IPS-20b (cell line): ENCODE measurements at regions not wholly inside any gene's neighbourhood (a gene's known extent, or its start where the extent isn't known, plus 50 kb on each side); places are given as distances from the start of the nearest gene placed in this dataset.

Source experiments
- H3K27ac ChIP-seq: one replicate; pipeline ENCODE4 v1.5.1; 2013; ENCODE audit warnings: low read length
- H3K27me3 ChIP-seq: 2 replicates; pipeline ENCODE4 v1.6.1; 2013; ENCODE audit warnings: mild to moderate bottlenecking, low read length, inconsistent platforms; ENCODE audit not compliant: insufficient read depth
- H3K36me3 ChIP-seq: 2 replicates; pipeline ENCODE4 v1.6.1; 2013; ENCODE audit warnings: low read depth, mild to moderate bottlenecking, inconsistent platforms, low read length, moderate library complexity; ENCODE audit not compliant: insufficient read depth
- H3K4me1 ChIP-seq: 2 replicates; pipeline ENCODE4 v1.6.1; 2013; ENCODE audit warnings: mild to moderate bottlenecking, control low read depth, inconsistent platforms, low read length, moderate library complexity; ENCODE audit not compliant: insufficient read depth
- H3K4me3 ChIP-seq: 2 replicates; pipeline ENCODE4 v1.5.1; 2013; ENCODE audit warnings: mild to moderate bottlenecking, low read length, inconsistent platforms
- H3K9ac ChIP-seq: 2 replicates; pipeline ENCODE4 v1.6.1; 2013; ENCODE audit warnings: low read depth, mild to moderate bottlenecking, inconsistent platforms, low read length, moderate library complexity
- H3K9me3 ChIP-seq: 2 replicates; pipeline ENCODE4 v1.6.1; 2013; ENCODE audit warnings: mild to moderate bottlenecking, low read depth, low read length, inconsistent platforms; ENCODE audit not compliant: insufficient read depth

DNA sequence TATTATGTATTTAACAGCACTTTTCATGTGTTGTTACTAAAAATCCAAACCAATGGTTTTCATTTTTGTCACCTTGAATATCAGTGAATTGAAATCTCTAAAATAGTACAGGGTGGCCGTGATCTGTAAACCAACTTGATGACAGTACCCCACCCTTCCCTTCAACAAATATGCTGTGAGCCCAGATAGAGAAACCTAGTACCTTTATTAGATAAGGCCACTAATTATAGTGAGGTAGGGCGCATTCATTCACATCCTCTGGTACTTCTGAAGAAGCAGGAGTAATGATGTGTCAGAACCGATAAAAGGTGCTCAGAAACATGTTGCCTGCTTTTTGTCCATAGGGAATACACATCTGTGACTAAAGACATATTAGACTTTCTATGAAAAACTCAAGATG, 409.5 kb downstream of the GJA1 start:
- Histone ChIP-seq H3K27me3 (no peaks in the 10 kb centered on the region), H3K4me3 (no peak overlapping the region), H3K9me3 (no peaks in the 10 kb centered on the region), H3K27ac (no peak overlapping the region), H3K36me3 (no peaks in the 10 kb centered on the region), H3K4me1 (peaks cover 7% of the 10 kb centered on the region; the same call in 1 of the 2 replicates), H3K9ac (no peak overlapping the region)

DNA sequence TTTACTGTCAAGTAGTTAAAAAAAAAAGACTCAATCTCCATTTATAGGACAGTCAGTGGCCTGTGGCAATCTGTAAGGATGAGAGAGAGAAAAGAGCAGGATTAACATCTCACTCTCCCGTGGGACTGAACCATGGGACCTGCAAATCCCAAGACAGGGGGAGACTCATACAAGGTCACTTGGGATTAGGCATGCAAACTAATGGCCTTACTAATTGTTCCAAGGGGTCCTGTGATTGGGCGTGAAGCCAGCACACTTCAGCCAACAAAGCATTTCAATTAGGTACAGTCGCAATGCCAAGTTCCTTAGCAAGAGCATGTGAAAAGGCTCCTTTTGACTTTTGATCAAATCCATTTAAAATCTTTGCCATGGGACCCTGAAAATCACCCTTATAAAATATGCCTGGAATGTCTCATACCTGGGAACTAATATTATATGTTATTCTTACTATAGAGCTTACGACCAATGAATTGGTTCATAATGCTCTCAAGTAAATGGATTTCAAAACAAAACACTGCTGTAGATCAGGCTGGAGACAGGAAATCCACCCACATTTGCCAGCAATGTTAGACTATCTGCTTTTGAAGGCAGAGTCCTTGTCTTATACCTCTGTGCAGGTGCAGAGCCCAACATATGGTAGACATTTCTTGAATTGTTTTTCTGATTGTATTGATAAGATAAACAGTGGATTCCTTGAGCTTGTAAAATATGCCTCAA, 412.5 kb downstream of the GJA1 start:
- Histone ChIP-seq H3K36me3 (no peaks in the 10 kb centered on the region), H3K9me3 (no peaks in the 10 kb centered on the region), H3K4me3 (no peak overlapping the region), H3K9ac (no peak overlapping the region), H3K4me1 (peaks cover 16% of the 10 kb centered on the region; the same call in 1 of the 2 replicates), H3K27me3 (no peaks in the 10 kb centered on the region), H3K27ac (no peak overlapping the region)

- Histone ChIP-seq H3K27ac (no peak overlapping the region), H3K9ac (no peak overlapping the region), H3K27me3 (no peaks in the 10 kb centered on the region), H3K4me3 (no peak overlapping the region), H3K36me3 (no peaks in the 10 kb centered on the region), H3K4me1 (peaks cover 16% of the 10 kb centered on the region; the same call in 1 of the 2 replicates), H3K9me3 (0 out of 2 replicates have a peak, but pooled peaks cover 4% of the 10 kb centered on the region)
Measured at GRCh38 chr6:121848523-121849255, 413.2 kb downstream of the GJA1 start.

- no peak overlapping the region for H3K4me3 ChIP-seq
- peaks cover 22% of the 10 kb centered on the region; the same call in 1 of the 2 replicates for H3K4me1 ChIP-seq
- no peak overlapping the region for H3K9ac ChIP-seq
- no peak overlapping the region for H3K27ac ChIP-seq
- no peaks in the 10 kb centered on the region for H3K36me3 ChIP-seq
- H3K27me3 ChIP-seq: no peaks in the 10 kb centered on the region
- 0 out of 2 replicates have a peak, but pooled peaks cover 4% of the 10 kb centered on the region for H3K9me3 ChIP-seq
Measured at GRCh38 chr6:121849477-121849876, 414.0 kb downstream of the GJA1 start.

GRCh38 chr6:121851056-121851455, 415.6 kb downstream of the GJA1 start:
- H3K4me3 ChIP-seq: no peak overlapping the region
- H3K36me3 ChIP-seq: no peaks in the 10 kb centered on the region
- H3K4me1 ChIP-seq: peaks cover 22% of the 10 kb centered on the region; the same call in 1 of the 2 replicates
- no peak overlapping the region; the same call in 1 of the 2 replicates for H3K9ac ChIP-seq
- 0 out of 2 replicates have a peak, but pooled peaks cover 4% of the 10 kb centered on the region for H3K9me3 ChIP-seq
- H3K27me3 ChIP-seq: no peaks in the 10 kb centered on the region
- no peak overlapping the region for H3K27ac ChIP-seq

GRCh38 chr6:121853686-121854085, 418.2 kb downstream of the GJA1 start:
- Histone ChIP-seq H3K4me1 (peaks cover 15% of the 10 kb centered on the region; the same call in 1 of the 2 replicates), H3K27ac (no peak overlapping the region), H3K27me3 (no peaks in the 10 kb centered on the region), H3K9ac (no peak overlapping the region), H3K9me3 (0 out of 2 replicates have a peak, but pooled peaks cover 4% of the 10 kb centered on the region), H3K4me3 (peak overlapping the region; percentile 16; the same call in 1 of the 2 replicates), H3K36me3 (no peaks in the 10 kb centered on the region)

GRCh38 chr6:121855521-121855920, 420.1 kb downstream of the GJA1 start:
- H3K4me3 ChIP-seq: no peak overlapping the region
- H3K27ac ChIP-seq: no peak overlapping the region
- H3K9ac ChIP-seq: no peak overlapping the region
- peaks cover 9% of the 10 kb centered on the region; the same call in 1 of the 2 replicates for H3K4me1 ChIP-seq
- no peaks in the 10 kb centered on the region for H3K27me3 ChIP-seq
- 0 out of 2 replicates have a peak, but pooled peaks cover 4% of the 10 kb centered on the region for H3K9me3 ChIP-seq
- no peaks in the 10 kb centered on the region for H3K36me3 ChIP-seq

GRCh38 chr6:121856296-121856695, 420.9 kb downstream of the GJA1 start:
- no peaks in the 10 kb centered on the region for H3K36me3 ChIP-seq
- H3K4me3 ChIP-seq: no peak overlapping the region
- no peak overlapping the region for H3K27ac ChIP-seq
- peaks cover 8% of the 10 kb centered on the region; the same call in 1 of the 2 replicates for H3K4me1 ChIP-seq
- H3K9me3 ChIP-seq: peaks cover 4% of the 10 kb centered on the region; the same call in 1 of the 2 replicates
- no peak overlapping the region for H3K9ac ChIP-seq
- H3K27me3 ChIP-seq: no peaks in the 10 kb centered on the region

DNA sequence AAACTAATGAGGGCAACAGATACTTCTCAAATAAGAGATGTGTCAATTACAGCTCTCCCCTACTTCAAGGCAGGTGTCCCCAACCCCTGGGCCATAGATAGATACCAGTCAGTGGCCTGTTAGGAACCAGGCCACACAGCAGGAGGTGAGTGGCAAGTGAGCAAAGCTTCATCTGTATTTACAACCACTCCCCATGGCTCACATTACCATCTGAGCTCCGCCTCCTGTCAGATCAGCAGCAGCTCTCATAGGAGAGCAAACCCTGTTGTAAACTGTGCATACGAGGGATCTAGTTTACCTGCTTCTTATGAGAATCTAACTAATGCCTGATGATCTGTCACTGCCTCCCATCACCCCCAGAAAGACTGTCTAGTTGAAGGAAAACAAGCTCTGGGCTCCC, 422.1 kb downstream of the GJA1 start:
- H3K27ac ChIP-seq: no peak overlapping the region
- no peaks in the 10 kb centered on the region for H3K36me3 ChIP-seq
- peaks cover 4% of the 10 kb centered on the region; the same call in 1 of the 2 replicates for H3K9me3 ChIP-seq
- H3K27me3 ChIP-seq: no peaks in the 10 kb centered on the region
- peaks cover 6% of the 10 kb centered on the region; the same call in 1 of the 2 replicates for H3K4me1 ChIP-seq
- no peak overlapping the region for H3K9ac ChIP-seq
- no peak overlapping the region for H3K4me3 ChIP-seq

DNA sequence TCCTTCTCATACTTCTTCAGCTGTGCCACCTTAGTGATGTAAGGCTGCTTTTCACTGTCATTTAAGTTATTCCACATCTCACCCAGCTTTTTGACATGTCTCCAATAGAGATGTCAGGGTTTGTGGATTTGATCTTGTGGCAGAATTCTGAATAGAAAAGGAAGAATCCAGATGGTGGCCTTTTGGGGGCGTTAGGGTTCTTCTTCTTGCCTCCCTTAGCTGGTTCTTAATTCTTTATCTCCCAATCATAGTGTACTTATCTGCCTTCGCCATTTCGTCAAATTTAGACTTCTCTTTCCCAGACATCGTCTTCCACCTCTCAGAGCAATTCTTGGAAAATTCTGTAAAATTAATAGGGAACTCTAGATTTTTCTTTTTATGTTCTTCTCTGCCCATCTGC, 422.9 kb downstream of the GJA1 start:
- Histone ChIP-seq H3K9ac (no peak overlapping the region), H3K27ac (no peak overlapping the region), H3K4me3 (no peak overlapping the region)

DNA sequence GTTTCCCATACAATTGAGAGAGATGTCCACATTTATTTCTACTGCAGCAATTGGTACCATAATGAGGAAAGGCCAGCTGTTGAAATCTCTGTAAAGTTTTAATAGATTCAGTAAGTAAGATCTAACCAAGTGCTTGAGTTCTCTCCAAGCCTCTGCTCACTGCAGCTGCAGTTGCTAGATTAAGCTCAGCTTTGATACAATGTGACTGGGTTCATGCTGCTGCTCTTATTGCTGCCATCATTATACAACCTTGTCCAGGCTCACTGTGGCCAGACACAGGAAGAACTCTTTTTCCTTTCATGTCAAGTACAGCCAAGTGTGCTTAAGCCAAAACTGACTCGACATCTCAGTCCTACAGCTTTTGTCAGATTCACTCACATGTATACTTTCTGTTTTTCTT, 423.5 kb downstream of the GJA1 start:
- Histone ChIP-seq H3K27ac (no peak overlapping the region), H3K27me3 (no peaks in the 10 kb centered on the region), H3K4me3 (no peak overlapping the region), H3K36me3 (no peaks in the 10 kb centered on the region), H3K9ac (no peak overlapping the region), H3K4me1 (peaks cover 4% of the 10 kb centered on the region; the same call in 1 of the 2 replicates), H3K9me3 (no peaks in the 10 kb centered on the region; the same call in 1 of the 2 replicates)

More for the DNA sequence above, 422.9 kb downstream of the GJA1 start:
- H3K36me3 ChIP-seq: no peaks in the 10 kb centered on the region
- no peaks in the 10 kb centered on the region for H3K27me3 ChIP-seq
- H3K4me1 ChIP-seq: peaks cover 6% of the 10 kb centered on the region; the same call in 1 of the 2 replicates
- peaks cover 2% of the 10 kb centered on the region; the same call in 1 of the 2 replicates for H3K9me3 ChIP-seq
